Adrenal gland (tissue), 5 donors: ENCODE measurements at regions not wholly inside any gene's neighbourhood (a gene's known extent, or its start where the extent isn't known, plus 50 kb on each side); places are given as distances from the start of the nearest gene placed in this dataset.

Experiments used
- CTCF ChIP-seq, 6 experiments: fragments of 450-650 bp in 4 of 6; fragments of 200-600 bp in 2 of 6; sonication (generic) in 1 of 6; IDR thresholded peaks; 1 replicate in 5 of 6; 2 replicates in 1 of 6; pipeline versions ENCODE4 v1.5.1 to v1.8.0; 2016 to 2021; ENCODE audit warnings: antibody characterized with exemption in 6 of 6, mild to moderate bottlenecking in 2 of 6, moderate library complexity in 1 of 6
- POLR2A ChIP-seq, 2 donors: fragments of 450-650 bp; IDR thresholded peaks; one replicate each; pipeline ENCODE4 v1.6.1; 2017; ENCODE audit warnings: antibody characterized with exemption in 2 of 2, mild to moderate bottlenecking in 2 of 2, moderate library complexity in 1 of 2
- donor health status: DM: no; HTN: no; CAD: no.

GRCh38 chr13:74217811-74218210, 83.6 kb upstream of the KLF12 start:
- TF ChIP-seq CTCF (IDR thresholded peaks at IDR 0.05) (no peak), POLR2A (IDR thresholded peaks at IDR 0.05) (no peak)
